ENCODE measurements at regions not wholly inside any gene's neighbourhood (a gene's known extent, or its start where the extent isn't known, plus 50 kb on each side); places are given as distances from the start of the nearest gene placed in this dataset.

GRCh38 chr13:58478858-58479257 is 847.3 kb downstream of the PCDH17 start:
- no peaks in the 10 kb centered on the region for H3K36me3 Mint-ChIP-seq (ENCODE audit: insufficient read depth in 1 of 3, low read depth in 3 of 3)
- H3K4me3 Mint-ChIP-seq = no peak overlapping the region

More at GRCh38 chr13:58478858-58479257, 847.3 kb downstream of the PCDH17 start:
- H3K27ac Mint-ChIP-seq = no peak overlapping the region
- Histone ChIP-seq H3K56ac (ENCODE audit: insufficient read length, low read depth, low read length) (no peak overlapping the region), H3K79me2 (ENCODE audit: insufficient read depth, low read length) (no peaks in the 10 kb centered on the region), H2BK120ac (ENCODE audit: low read depth, low read length, poor library complexity, severe bottlenecking) (no peak overlapping the region), H3K4me2 (ENCODE audit: insufficient read depth, insufficient read length, low read length) (no peak overlapping the region), H2AFZ (ENCODE audit: low read length) (no peak overlapping the region), H3K14ac (ENCODE audit: insufficient read depth, low read length) (no peak overlapping the region), H4K91ac (ENCODE audit: insufficient read length, low read depth, low read length) (no peak overlapping the region), H2BK12ac (ENCODE audit: insufficient read length, low read depth, low read length) (no peak overlapping the region), H4K20me1 (ENCODE audit: control insufficient read depth, insufficient read depth, insufficient read length) (no peaks in the 10 kb centered on the region), H3K27me3 (ENCODE audit: insufficient read depth, low read length) (no peaks in the 10 kb centered on the region), H3K9ac (ENCODE audit: extremely low read depth, insufficient read length, low read length) (no peak overlapping the region), H3K27ac (ENCODE audit: insufficient read length, low read depth, low read length) (no peak overlapping the region), H2BK5ac (ENCODE audit: insufficient read length, low read length) (no peak overlapping the region), H3K9me3 (ENCODE audit: control insufficient read depth, low read depth, low read length) (no peaks in the 10 kb centered on the region), H3T11ph (ENCODE audit: low read length) (no peak overlapping the region), H3K23ac (ENCODE audit: insufficient read length, low read depth, low read length) (no peak overlapping the region), H2BK15ac (ENCODE audit: low read depth, low read length) (no peak overlapping the region), H3K4ac (ENCODE audit: low read depth, low read length) (no peak overlapping the region), H4K8ac (replicated peaks; ENCODE audit: insufficient read length, low read depth, low read length) (no peak overlapping the region), H4K5ac (ENCODE audit: insufficient read length, low read depth, low read length) (no peak overlapping the region), H3K79me1 (ENCODE audit: insufficient read depth, low read depth, low read length, poor library complexity, severe bottlenecking) (no peaks in the 10 kb centered on the region), H3K18ac (ENCODE audit: insufficient read length, low read depth, low read length) (no peak overlapping the region), H2BK20ac (ENCODE audit: low read depth, low read length, poor library complexity, severe bottlenecking) (no peak overlapping the region), H3K4me1 (ENCODE audit: insufficient read depth, low read length) (0 out of 2 replicates have a peak, but pooled peaks cover 3% of the 10 kb centered on the region), H2AK5ac (ENCODE audit: insufficient read length, low read length) (no peak overlapping the region), H3K23me2 (ENCODE audit: insufficient read length, low read depth, low read length, poor library complexity, severe bottlenecking) (no peaks in the 10 kb centered on the region)
- WGBS (ENCODE audit: extremely low coverage, insufficient read length, low lambda C conversion rate) = no CpG with 5 or more reads among the region's 1 CpG
- peaks cover 7 to 8% of the 10 kb centered on the region in 2 experiments for H3K4me1 Mint-ChIP-seq
- DNase-seq = no peak
- H3K27me3 Mint-ChIP-seq (ENCODE audit: low read depth) = no peaks in the 10 kb centered on the region
- TF ChIP-seq, protein P1, sequence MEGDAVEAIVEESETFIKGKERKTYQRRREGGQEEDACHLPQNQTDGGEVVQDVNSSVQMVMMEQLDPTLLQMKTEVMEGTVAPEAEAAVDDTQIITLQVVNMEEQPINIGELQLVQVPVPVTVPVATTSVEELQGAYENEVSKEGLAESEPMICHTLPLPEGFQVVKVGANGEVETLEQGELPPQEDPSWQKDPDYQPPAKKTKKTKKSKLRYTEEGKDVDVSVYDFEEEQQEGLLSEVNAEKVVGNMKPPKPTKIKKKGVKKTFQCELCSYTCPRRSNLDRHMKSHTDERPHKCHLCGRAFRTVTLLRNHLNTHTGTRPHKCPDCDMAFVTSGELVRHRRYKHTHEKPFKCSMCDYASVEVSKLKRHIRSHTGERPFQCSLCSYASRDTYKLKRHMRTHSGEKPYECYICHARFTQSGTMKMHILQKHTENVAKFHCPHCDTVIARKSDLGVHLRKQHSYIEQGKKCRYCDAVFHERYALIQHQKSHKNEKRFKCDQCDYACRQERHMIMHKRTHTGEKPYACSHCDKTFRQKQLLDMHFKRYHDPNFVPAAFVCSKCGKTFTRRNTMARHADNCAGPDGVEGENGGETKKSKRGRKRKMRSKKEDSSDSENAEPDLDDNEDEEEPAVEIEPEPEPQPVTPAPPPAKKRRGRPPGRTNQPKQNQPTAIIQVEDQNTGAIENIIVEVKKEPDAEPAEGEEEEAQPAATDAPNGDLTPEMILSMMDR (conservative IDR thresholded peaks at IDR 0.05) = no peak
- no peaks in the 10 kb centered on the region; a peak in 1 of 5 replicates for H3K9me3 Mint-ChIP-seq
